OCI-LY7 (cell line): ENCODE measurements at regions not wholly inside any gene's neighbourhood (a gene's known extent, or its start where the extent isn't known, plus 50 kb on each side); places are given as distances from the start of the nearest gene placed in this dataset.

Experiments
- BruUV-seq: library from RNA; stranded (reverse); fragments of 400-500 nt; replicated peaks from 2 replicates; lab custom pipeline; 2021; lab: Mats Ljungman, UMichigan
- CTCF ChIA-PET: fragments of 300-600 bp; sonication (Branson Sonifier 250); formaldehyde crosslinking; loops from one replicate; lab custom pipeline; 2022; ENCODE audit warnings: antibody characterized with exemption; ENCODE audit not compliant: unreplicated experiment; lab: Charles Lee
- POLR2A ChIA-PET: fragments of 300-600 bp; sonication (Branson Sonifier 250); formaldehyde crosslinking; loops from one replicate; lab custom pipeline; 2022; ENCODE audit warnings: antibody characterized with exemption; lab: Charles Lee
- DNase-seq: peaks from one replicate; pipeline ENCODE4 v3.0.0-alpha.2; 2015; ENCODE audit warnings: low spot score
- H2AFZ ChIP-seq: fragments of 200-600 bp; sonication (generic), shearing (Covaris generic); 2 replicates; pipeline ENCODE4 v1.6.1; 2014; ENCODE audit warnings: mild to moderate bottlenecking, antibody characterized with exemption, low read length, moderate library complexity
- H3K27ac ChIP-seq: fragments of 200-600 bp; sonication (generic); 2 replicates; pipeline ENCODE4 v1.5.1; 2014; ENCODE audit warnings: mixed run types, low read depth, mild to moderate bottlenecking, moderate library complexity, low read length, inconsistent platforms; ENCODE audit not compliant: poor library complexity, severe bottlenecking
- H3K36me3 ChIP-seq: fragments of 200-600 bp; sonication (generic); 2 replicates; pipeline ENCODE4 v1.6.1; 2014; ENCODE audit warnings: mild to moderate bottlenecking, antibody characterized with exemption, low read length, moderate library complexity, mixed read lengths; ENCODE audit not compliant: insufficient read depth
- H3K4me1 ChIP-seq: fragments of 200-600 bp; sonication (generic); 2 replicates; pipeline ENCODE4 v1.5.1; 2014; ENCODE audit warnings: mild to moderate bottlenecking, low read length; ENCODE audit not compliant: insufficient read depth, poor library complexity, severe bottlenecking
- H3K4me2 ChIP-seq: fragments of 200-600 bp; sonication (generic); 2 replicates; pipeline ENCODE4 v1.6.1; 2014; ENCODE audit warnings: mild to moderate bottlenecking, low read length
- H3K4me3 ChIP-seq: fragments of 200-600 bp; sonication (generic); 2 replicates; pipeline ENCODE4 v1.5.1; 2014; ENCODE audit warnings: mild to moderate bottlenecking, low read depth, low read length; ENCODE audit not compliant: poor library complexity, severe bottlenecking
- H3K79me2 ChIP-seq: fragments of 200-600 bp; sonication (generic); 2 replicates; pipeline ENCODE4 v1.6.1; 2016; ENCODE audit warnings: low read depth, mild to moderate bottlenecking, low read length, moderate library complexity, mixed read lengths; ENCODE audit not compliant: insufficient read depth
- H3K9me2 ChIP-seq: fragments of 200-600 bp; sonication (generic); 2 replicates; pipeline ENCODE4 v1.6.1; 2016; ENCODE audit warnings: mild to moderate bottlenecking, low read length, mixed read lengths; ENCODE audit not compliant: insufficient read depth
- H3K9me3 ChIP-seq: fragments of 200-600 bp; sonication (generic); 2 replicates; pipeline ENCODE4 v1.6.1; 2014; ENCODE audit warnings: mild to moderate bottlenecking, mixed run types, low read length, mixed read lengths
- H4K20me1 ChIP-seq: fragments of 200-600 bp; sonication (generic); 2 replicates; pipeline ENCODE4 v1.6.1; 2014; ENCODE audit warnings: mild to moderate bottlenecking, antibody characterized with exemption, low read length, moderate library complexity, mixed read lengths; ENCODE audit not compliant: insufficient read depth
- EZH2phosphoT487 ChIP-seq: fragments of 200-600 bp; sonication (generic); IDR thresholded peaks from 2 replicates; pipeline ENCODE4 v1.6.1; 2018; ENCODE audit warnings: low read depth, borderline replicate concordance, mild to moderate bottlenecking, mixed run types, antibody characterized with exemption, low read length, moderate library complexity, mixed read lengths
- intact Hi-C: fragments of 100-400 bp; cut with micrococcal nuclease; formaldehyde crosslinking; loops from one replicate; pipeline ENCODE4 v1.10.0; 2022; ENCODE audit not compliant: unreplicated experiment
- TF ChIP-seq, protein P1 (sequence below): fragments of 200-600 bp; sonication (generic); conservative IDR thresholded peaks from 2 replicates; pipeline ENCODE4 v1.5.1; 2014; ENCODE audit warnings: mild to moderate bottlenecking, antibody characterized with exemption, low read length, moderate library complexity, mixed read lengths

DNA sequence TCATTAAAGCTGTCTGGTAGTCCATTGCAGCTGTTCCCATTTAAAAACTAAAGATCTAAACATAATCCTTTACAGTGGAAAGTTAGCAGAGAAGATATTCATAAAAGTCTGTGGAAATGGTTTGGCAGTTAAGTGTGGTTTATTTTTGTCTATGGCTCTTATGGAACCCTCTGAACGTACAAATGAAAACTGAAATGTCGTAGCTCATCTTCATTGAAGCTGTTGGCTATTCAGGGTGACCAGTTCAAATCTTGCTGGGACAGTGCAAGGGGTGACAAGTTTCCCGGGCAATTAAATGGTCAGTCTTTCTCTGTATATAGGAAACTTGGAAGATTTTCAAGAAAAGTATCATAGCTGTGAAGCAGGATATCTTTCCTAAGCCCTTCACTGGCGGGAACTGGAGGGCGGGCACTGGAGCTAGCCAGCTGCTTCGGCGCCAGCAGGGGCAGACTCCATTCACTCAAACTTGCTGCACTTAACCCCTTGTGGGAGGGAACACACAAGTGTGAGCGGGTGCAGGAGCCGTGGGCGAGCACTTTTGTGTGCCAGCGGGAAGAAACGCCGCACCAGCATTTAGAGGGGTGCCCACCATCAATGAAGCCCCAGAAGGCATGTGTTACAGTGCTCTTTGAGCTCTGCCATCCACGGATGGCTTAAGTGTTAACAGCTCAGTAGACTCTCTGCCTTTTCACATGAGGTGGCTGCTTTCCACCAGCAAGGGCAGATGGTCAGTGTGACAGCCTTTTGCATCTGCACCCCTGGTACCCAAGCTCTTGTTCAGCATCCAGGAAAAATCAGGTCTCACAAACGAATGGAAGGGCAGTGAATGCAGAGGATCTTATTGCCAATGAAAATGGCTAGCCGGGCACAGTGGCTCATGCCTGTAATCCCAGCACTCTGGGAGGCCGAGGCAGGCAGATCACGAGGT, 232.1 kb upstream of the KAZN start:
- Histone ChIP-seq H3K4me3 (no peak overlapping the region), H3K27ac (peak overlapping the region; percentile 50), H3K79me2 (no peaks in the 10 kb centered on the region), H3K9me2 (no peaks in the 10 kb centered on the region), H2AFZ (peak overlapping the region; percentile 50; the same call in 1 of the 2 replicates), H3K9me3 (peaks cover 14% of the 10 kb centered on the region; the same call in 1 of the 2 replicates), H3K36me3 (peaks cover 10% of the 10 kb centered on the region; the same call in 1 of the 2 replicates), H3K4me1 (peaks cover 83% of the 10 kb centered on the region), H4K20me1 (no peaks in the 10 kb centered on the region), H3K4me2 (peak overlapping the region; percentile 3)
- no TSS peak for BruUV-seq
- ChIA-PET CTCF (no interaction called here), POLR2A (interaction anchor here (0.6 kb wide), 2 partner anchors 182 to 218 kb away, joined by 3 to 4 read pairs; no protein-coding TSS in a partner anchor)
- intact Hi-C loops, result loop anchor here (5.0 kb wide), 1 partner anchor 371 kb away; no protein-coding TSS in a partner anchor
- TF ChIP-seq, protein P1, sequence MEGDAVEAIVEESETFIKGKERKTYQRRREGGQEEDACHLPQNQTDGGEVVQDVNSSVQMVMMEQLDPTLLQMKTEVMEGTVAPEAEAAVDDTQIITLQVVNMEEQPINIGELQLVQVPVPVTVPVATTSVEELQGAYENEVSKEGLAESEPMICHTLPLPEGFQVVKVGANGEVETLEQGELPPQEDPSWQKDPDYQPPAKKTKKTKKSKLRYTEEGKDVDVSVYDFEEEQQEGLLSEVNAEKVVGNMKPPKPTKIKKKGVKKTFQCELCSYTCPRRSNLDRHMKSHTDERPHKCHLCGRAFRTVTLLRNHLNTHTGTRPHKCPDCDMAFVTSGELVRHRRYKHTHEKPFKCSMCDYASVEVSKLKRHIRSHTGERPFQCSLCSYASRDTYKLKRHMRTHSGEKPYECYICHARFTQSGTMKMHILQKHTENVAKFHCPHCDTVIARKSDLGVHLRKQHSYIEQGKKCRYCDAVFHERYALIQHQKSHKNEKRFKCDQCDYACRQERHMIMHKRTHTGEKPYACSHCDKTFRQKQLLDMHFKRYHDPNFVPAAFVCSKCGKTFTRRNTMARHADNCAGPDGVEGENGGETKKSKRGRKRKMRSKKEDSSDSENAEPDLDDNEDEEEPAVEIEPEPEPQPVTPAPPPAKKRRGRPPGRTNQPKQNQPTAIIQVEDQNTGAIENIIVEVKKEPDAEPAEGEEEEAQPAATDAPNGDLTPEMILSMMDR, result peak; percentile 37; the same call in 1 of the 2 replicates
- TF ChIP-seq EZH2phosphoT487, result no peak
- DNase-seq, result no peak

DNA sequence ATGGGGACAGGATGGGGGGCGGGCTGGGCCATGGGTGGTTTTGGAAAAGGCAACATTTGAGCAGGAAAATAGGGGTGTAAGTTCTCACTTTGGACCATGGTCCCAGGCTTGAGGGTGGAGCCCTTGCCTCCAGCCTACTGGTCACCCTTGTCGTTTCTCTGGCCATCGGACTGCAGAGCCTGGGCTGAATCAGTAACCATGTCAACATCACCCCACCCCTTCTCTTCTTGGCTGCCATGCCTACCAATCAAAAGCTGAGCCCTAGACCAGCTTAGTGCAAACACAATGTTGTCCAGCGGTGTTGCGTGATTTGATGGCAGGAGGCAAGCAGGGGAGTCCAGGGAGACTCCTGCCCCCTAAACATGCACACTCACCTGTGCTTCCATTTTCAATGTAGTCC, 231.0 kb upstream of the KAZN start:
- H3K4me2 ChIP-seq, result no peak overlapping the region
- CTCF ChIA-PET, result no interaction called here
- H3K4me1 ChIP-seq, result peaks cover 93% of the 10 kb centered on the region
- peaks cover under 1% of the 10 kb centered on the region; the same call in 1 of the 2 replicates for H3K36me3 ChIP-seq
- peaks cover 14% of the 10 kb centered on the region; the same call in 1 of the 2 replicates for H3K9me3 ChIP-seq
- BruUV-seq, result no TSS peak
- peak overlapping the region; percentile 91 for H3K27ac ChIP-seq
- H3K4me3 ChIP-seq, result no peak overlapping the region
- no peaks in the 10 kb centered on the region for H3K9me2 ChIP-seq
- no peaks in the 10 kb centered on the region for H3K79me2 ChIP-seq
- POLR2A ChIA-PET, result interaction anchor here (1.2 kb wide), 1 partner anchor 149 kb away, joined by 3 read pairs; no protein-coding TSS in a partner anchor
- no peaks in the 10 kb centered on the region for H4K20me1 ChIP-seq
- DNase-seq, result no peak
- H2AFZ ChIP-seq, result no peak overlapping the region
- intact Hi-C loops, result loop anchor here (5.0 kb wide), 1 partner anchor 370 kb away; no protein-coding TSS in a partner anchor
- TF ChIP-seq EZH2phosphoT487, result no peak
- TF ChIP-seq, protein P1, result no peak
